HL-60 (cell line): ENCODE measurements at regions not wholly inside any gene's neighbourhood (a gene's known extent, or its start where the extent isn't known, plus 50 kb on each side); places are given as distances from the start of the nearest gene placed in this dataset.
A peak's percentile ranks its signal among the peaks of the same experiment; 100 is the strongest.

Experiments
- DNase-seq, 2 experiments: peaks; one replicate each; pipeline ENCODE4 v3.0.0-alpha.2; 2010 to 2020; ENCODE audit warnings: low read depth in 1 of 2, low spot score in 1 of 2
- H3K27ac ChIP-seq: fragments of 250-450 bp; sonication (Bioruptor Pico); replicated peaks from 2 replicates; pipeline ENCODE4 v1.5.1; 2020; ENCODE audit warnings: mild to moderate bottlenecking, moderate library complexity
- H3K27me3 ChIP-seq: fragments of 250-450 bp; sonication (Bioruptor Pico); 2 replicates; pipeline ENCODE4 v1.5.1; 2021; ENCODE audit warnings: mild to moderate bottlenecking, moderate library complexity; ENCODE audit not compliant: insufficient read depth, poor library complexity, severe bottlenecking
- H3K4me3 ChIP-seq: replicated peaks from 2 replicates; pipeline ENCODE4 v1.5.1; 2011; ENCODE audit warnings: mild to moderate bottlenecking, control low read depth, low read length; ENCODE audit not compliant: insufficient read depth
- CTCF ChIP-seq: IDR thresholded peaks from one replicate; pipeline ENCODE4 v1.5.1; 2011; ENCODE audit warnings: low read length, control low read depth, inconsistent platforms; ENCODE audit not compliant: insufficient read depth
- GABPA ChIP-seq: IDR thresholded peaks from 2 replicates; pipeline ENCODE4 v1.6.1; 2012; ENCODE audit warnings: low read depth
- POLR2AphosphoS5 ChIP-seq: IDR thresholded peaks from 2 replicates; pipeline ENCODE4 v1.6.1; 2012; ENCODE audit warnings: low read depth
- REST ChIP-seq: IDR thresholded peaks from 2 replicates; pipeline ENCODE4 v1.6.1; 2012; ENCODE audit warnings: low read depth; ENCODE audit not compliant: insufficient replicate concordance
- SPI1 ChIP-seq: IDR thresholded peaks from 2 replicates; pipeline ENCODE4 v1.6.1; 2012; ENCODE audit warnings: low read depth, mild to moderate bottlenecking, borderline replicate concordance

DNA sequence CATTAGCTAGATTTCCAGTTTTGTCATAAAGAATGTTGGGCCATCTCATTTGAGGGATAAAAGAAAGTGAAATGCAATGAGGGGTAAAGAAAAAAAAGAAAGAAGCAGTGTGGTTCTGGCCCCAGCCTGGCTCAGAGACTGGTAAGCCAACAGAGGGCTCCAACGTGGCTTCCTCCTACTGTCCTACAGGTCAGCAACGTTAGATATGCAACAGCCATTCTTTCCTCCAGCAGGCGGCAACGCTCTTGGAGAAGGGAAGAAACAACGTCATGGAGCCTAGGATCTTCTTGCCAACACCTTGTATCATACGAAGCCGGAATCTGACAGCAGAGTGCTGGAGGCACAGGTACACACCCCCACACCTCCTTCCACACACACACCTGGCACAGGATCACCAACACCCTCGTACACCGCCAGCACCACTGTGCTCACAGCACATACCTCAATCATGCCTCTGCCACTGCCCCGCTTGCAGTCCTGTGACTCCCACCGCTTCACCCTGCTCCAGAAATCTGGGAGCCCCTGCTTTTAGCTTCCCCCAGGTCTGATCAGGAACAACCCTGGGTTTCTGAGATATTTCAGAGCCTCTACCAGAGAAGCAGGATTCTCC is 102.8 kb downstream of the RPAP3 start:
- no peak overlapping the region for H3K27ac ChIP-seq
- no peak for DNase-seq
- H3K27me3 ChIP-seq: no peaks in the 10 kb centered on the region
- no peak for TF ChIP-seq GABPA
- no peak for TF ChIP-seq CTCF
- TF ChIP-seq SPI1: no peak
- no peak for TF ChIP-seq REST
- TF ChIP-seq POLR2AphosphoS5: no peak
- no peak overlapping the region for H3K4me3 ChIP-seq

- Histone ChIP-seq H3K27me3 (no peaks in the 10 kb centered on the region), H3K27ac (no peak overlapping the region), H3K4me3 (no peak overlapping the region)
- TF ChIP-seq GABPA: no peak
- TF ChIP-seq CTCF: no peak
- TF ChIP-seq REST: no peak
- no peak for TF ChIP-seq POLR2AphosphoS5
- TF ChIP-seq SPI1: no peak
- no peak for DNase-seq
These were observed 103.5 kb downstream of the RPAP3 start for GRCh38 chr12:47602325-47602724.

GRCh38 chr12:47601071-47601470 is 104.8 kb downstream of the RPAP3 start:
- Histone ChIP-seq H3K27me3 (no peaks in the 10 kb centered on the region), H3K4me3 (no peak overlapping the region), H3K27ac (no peak overlapping the region)
- no peak for TF ChIP-seq POLR2AphosphoS5
- TF ChIP-seq GABPA: no peak
- no peak for DNase-seq

DNA sequence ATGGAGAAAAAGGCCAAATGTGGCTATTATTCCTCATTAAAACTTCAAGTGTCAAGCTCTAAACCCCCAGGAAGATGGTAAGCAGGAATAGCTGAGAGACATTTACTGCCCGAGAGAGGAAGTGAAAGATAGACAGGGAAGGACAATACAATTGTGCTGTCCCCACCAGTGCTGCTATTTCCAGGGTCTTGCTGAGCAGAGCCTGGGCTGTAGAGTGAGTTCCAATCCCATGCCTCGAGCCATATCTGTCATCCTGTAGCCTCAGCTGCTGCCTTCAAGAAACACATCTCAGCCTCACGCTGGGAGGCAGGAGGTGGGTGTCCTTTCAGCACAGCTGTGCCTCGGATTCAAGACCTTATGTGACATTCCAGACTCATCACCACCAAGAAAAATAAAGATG is 114.0 kb downstream of the RPAP3 start:
- no peak for TF ChIP-seq GABPA
- TF ChIP-seq SPI1: peak; percentile 25; the same call in 1 of the 2 replicates
- Histone ChIP-seq H3K27ac (no peak overlapping the region), H3K27me3 (no peaks in the 10 kb centered on the region), H3K4me3 (no peak overlapping the region)
- DNase-seq: no peak

DNA sequence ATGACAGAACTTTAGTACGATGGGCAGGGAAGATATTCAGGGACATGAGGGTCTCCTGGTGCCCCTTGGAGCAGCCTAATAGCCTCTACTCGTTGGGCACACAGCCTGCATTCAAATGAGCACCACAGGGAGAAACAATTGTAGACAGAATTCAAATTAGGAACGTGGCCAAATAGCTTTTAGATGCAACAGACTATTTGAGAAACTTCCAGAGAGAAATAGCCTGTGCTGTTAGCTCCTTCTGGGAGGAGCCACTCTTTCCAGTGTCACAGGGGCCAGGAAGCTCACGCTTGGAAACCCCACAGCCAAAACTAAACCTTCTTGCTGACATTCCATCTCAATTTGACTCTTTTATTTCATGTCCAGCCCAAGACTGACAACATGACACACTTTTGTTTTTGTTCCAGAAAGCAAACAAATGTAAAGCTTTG is 114.5 kb downstream of the RPAP3 start:
- H3K27ac ChIP-seq: no peak overlapping the region
- TF ChIP-seq REST: no peak
- no peak for TF ChIP-seq SPI1
- no peak for TF ChIP-seq POLR2AphosphoS5
- no peaks in the 10 kb centered on the region for H3K27me3 ChIP-seq
- no peak for DNase-seq
- no peak overlapping the region for H3K4me3 ChIP-seq
